HEK293 (cell line): ENCODE measurements at regions not wholly inside any gene's neighbourhood (a gene's known extent, or its start where the extent isn't known, plus 50 kb on each side); places are given as distances from the start of the nearest gene placed in this dataset.

Source experiments
- OSR2 ChIP-seq: fragments of 450-650 bp; formaldehyde crosslinking; IDR thresholded peaks from 2 replicates; pipeline ENCODE4 v1.5.1; 2016; ENCODE audit warnings: missing biosample characterization, missing genetic modification characterization
- ZNF274 ChIP-seq, 2 experiments: fragments of 200-500 bp in 1 of 2; fragments of 450-650 bp in 1 of 2; sonication (Bioruptor generic) in 1 of 2; formaldehyde crosslinking in 1 of 2; IDR thresholded peaks; 2 replicates each; pipeline versions ENCODE4 v1.5.1 to v1.6.1; 2014 to 2016; ENCODE audit warnings: borderline replicate concordance in 1 of 2, inconsistent platforms in 1 of 2, low read length in 1 of 2, missing biosample characterization in 1 of 2, missing genetic modification characterization in 1 of 2
- ZNF311 ChIP-seq: fragments of 450-650 bp; formaldehyde crosslinking; IDR thresholded peaks from 2 replicates; pipeline ENCODE4 v1.5.1; 2017; ENCODE audit warnings: missing biosample characterization, missing genetic modification characterization, borderline replicate concordance
- ZNF558 ChIP-seq: fragments of 450-650 bp; formaldehyde crosslinking; IDR thresholded peaks from 2 replicates; pipeline ENCODE4 v1.5.1; 2016; ENCODE audit warnings: missing biosample characterization, missing genetic modification characterization
- TF ChIP-seq, protein P1 (sequence below): fragments of 450-650 bp; formaldehyde crosslinking; IDR thresholded peaks from 2 replicates; pipeline ENCODE4 v1.5.1; 2016; ENCODE audit warnings: missing biosample characterization, missing genetic modification characterization

- TF ChIP-seq ZNF311 (tag by site-specific recombination) (no peak), OSR2 (tag by site-specific recombination) (no peak), ZNF558 (tag by site-specific recombination) (no peak), ZNF274 (IDR thresholded peaks at IDR 0.05; ENCODE audit: low read length) (no peak), ZNF274 (tag by site-specific recombination; IDR thresholded peaks at IDR 0.05; ENCODE audit: borderline replicate concordance) (no peak)
- TF ChIP-seq, protein P1, sequence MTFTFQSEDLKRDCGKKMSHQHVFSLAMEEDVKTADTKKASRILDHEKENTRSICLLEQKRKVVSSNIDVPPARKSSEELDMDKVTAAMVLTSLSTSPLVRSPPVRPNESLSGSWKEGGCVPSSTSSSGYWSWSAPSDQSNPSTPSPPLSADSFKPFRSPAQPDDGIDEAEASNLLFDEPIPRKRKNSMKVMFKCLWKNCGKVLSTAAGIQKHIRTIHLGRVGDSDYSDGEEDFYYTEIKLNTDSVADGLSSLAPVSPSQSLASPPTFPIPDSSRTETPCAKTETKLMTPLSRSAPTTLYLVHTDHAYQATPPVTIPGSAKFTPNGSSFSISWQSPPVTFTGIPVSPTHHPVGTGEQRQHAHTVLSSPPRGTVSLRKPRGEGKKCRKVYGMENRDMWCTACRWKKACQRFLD (tag by site-specific recombination), result no peak
These were observed 175.8 kb upstream of the LRFN2 start for GRCh38 chr6:40762981-40763380.
